ENCODE measurements at regions not wholly inside any gene's neighbourhood (a gene's known extent, or its start where the extent isn't known, plus 50 kb on each side); places are given as distances from the start of the nearest gene placed in this dataset.

DNA sequence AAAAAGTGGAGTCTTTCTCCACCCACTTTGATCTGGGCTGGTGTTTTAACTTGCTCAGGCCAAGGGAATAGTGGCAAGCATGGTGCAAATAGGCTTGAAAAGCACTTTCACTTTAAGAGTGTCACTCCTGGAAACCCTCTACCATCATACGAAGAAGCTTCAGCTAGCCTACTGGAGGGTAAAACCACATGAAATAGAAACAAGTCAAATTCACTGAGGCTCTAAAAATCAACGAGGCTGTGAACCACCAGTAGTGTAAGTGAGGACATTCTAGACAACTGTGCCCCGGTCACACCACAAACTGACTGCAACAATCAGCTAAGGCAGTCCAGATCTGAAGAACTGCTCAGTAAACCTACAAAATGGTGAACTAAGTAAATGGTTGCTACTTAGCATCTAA lies 2366.3 kb upstream of the C9orf72 start:
- TF ChIP-seq ZFX (IDR thresholded peaks at IDR 0.05) = no peak
- TF ChIP-seq CTCF (conservative IDR thresholded peaks at IDR 0.05) = no peak
- H3K27ac ChIP-seq = no peak overlapping the region

- H3K27ac ChIP-seq = no peak overlapping the region
- TF ChIP-seq CTCF (conservative IDR thresholded peaks at IDR 0.05) (no peak), ZFX (IDR thresholded peaks at IDR 0.05) (no peak)
These were observed 2371.7 kb upstream of the C9orf72 start for GRCh38 chr9:29945012-29945411.

DNA sequence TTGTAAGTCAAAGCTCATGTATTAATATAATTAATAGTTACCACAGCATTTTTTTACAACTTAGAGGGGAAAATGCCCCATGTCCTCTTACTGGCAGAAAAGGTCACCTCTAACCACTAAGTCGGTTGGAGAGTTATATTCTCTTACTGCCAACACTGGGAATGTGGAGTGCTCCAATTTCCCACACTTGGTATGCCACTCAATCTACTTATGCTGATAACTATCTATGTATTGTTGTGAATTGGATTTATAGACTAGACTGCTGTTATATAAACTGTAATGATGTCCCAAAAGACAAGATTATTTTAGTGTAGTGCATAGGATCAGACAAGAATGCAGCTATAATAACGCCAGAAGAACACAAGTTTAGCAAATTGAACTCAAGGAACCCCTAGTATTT lies 2385.2 kb upstream of the C9orf72 start:
- H3K27ac ChIP-seq = no peak overlapping the region
- TF ChIP-seq ZFX (IDR thresholded peaks at IDR 0.05) (no peak), CTCF (conservative IDR thresholded peaks at IDR 0.05) (no peak)

DNA sequence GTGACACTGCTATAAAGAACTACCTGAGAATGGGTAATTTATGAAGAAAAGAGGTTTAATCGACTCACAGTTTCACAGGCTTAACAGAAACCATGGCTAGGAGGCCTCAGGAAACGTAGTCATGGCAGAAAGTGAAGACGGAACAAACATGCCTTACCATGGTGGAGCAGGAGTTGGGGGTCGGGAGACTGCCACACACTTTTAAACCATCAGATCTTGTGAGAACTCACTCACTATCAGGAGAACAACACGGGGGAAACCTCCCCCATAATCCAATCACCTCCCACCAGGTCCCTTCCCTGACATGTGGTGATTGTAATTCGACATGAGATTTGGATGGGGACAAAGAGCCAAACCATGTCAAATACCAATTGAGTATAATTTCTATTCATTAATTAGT lies 2392.6 kb upstream of the C9orf72 start:
- TF ChIP-seq CTCF (conservative IDR thresholded peaks at IDR 0.05) (no peak), ZFX (IDR thresholded peaks at IDR 0.05) (no peak)
- H3K27ac ChIP-seq = no peak overlapping the region

GRCh38 chr9:29966247-29966646 lies 2393.0 kb upstream of the C9orf72 start:
- H3K27ac ChIP-seq = no peak overlapping the region
- TF ChIP-seq ZFX (IDR thresholded peaks at IDR 0.05) (no peak), CTCF (conservative IDR thresholded peaks at IDR 0.05) (no peak)

- TF ChIP-seq CTCF (conservative IDR thresholded peaks at IDR 0.05) = no peak
- TF ChIP-seq ZFX (IDR thresholded peaks at IDR 0.05) = no peak
- H3K27ac ChIP-seq = no peak overlapping the region
These were observed 2395.6 kb upstream of the C9orf72 start for GRCh38 chr9:29968831-29969230.

DNA sequence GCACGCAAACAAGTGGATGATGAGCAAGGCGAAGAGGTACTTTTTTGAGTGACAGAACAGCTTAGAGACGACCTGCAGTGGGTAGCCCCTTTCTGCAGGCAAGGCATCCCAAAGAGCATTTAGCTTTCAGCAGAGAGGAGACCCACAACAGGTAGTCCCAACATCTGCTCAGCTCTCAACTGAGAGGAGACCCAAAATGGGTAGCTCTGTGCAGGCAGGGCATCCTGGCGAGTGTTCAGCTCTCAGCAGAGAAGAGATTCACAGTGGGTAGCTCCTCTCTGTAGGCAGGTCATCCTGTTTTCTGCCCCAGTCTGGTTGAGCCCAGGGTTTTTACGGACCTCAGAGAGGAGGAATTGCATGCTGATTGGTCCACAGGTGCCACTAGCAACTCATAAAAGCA lies 2396.1 kb upstream of the C9orf72 start:
- H3K27ac ChIP-seq = no peak overlapping the region
- TF ChIP-seq ZFX (IDR thresholded peaks at IDR 0.05) = no peak
- no peak for TF ChIP-seq CTCF (conservative IDR thresholded peaks at IDR 0.05)

All from C4-2B (cell line).